Activated naive CD4-positive, alpha-beta T cell treated with anti-CD3 and anti-CD28 coated beads, Interleukin-2, amount 50 U/mL, for 72 hours (primary cell): ENCODE measurements at regions not wholly inside any gene's neighbourhood (a gene's known extent, or its start where the extent isn't known, plus 50 kb on each side); places are given as distances from the start of the nearest gene placed in this dataset.
A peak's percentile ranks its signal among the peaks of the same experiment; 100 is the strongest.

Source experiments
- ATAC-seq, 2 donors: fragments of 150-1000 bp; cut with Tn5 transposase; 2 replicates each; pipeline ENCODE4 v1.10.0; 2021; ENCODE audit warnings: mild to moderate bottlenecking in 2 of 2, moderate library complexity in 2 of 2
- DNase-seq, 2 donors: peaks; one replicate each; pipeline ENCODE4 v3.0.0; 2021 to 2022; ENCODE audit warnings: low spot score in 2 of 2
- H3K27ac Mint-ChIP-seq, 2 donors: one replicate each; pipeline ENCODE4 v1.8.0; 2022; ENCODE audit warnings: mild to moderate bottlenecking in 2 of 2, mixed read lengths in 2 of 2
- H3K36me3 Mint-ChIP-seq, 2 donors: one replicate each; pipeline ENCODE4 v1.8.0; 2022; ENCODE audit warnings: mixed read lengths in 2 of 2
- H3K9me3 Mint-ChIP-seq, 2 donors: one replicate each; pipeline ENCODE4 v1.8.0; 2022; ENCODE audit warnings: mixed read lengths in 2 of 2

DNA sequence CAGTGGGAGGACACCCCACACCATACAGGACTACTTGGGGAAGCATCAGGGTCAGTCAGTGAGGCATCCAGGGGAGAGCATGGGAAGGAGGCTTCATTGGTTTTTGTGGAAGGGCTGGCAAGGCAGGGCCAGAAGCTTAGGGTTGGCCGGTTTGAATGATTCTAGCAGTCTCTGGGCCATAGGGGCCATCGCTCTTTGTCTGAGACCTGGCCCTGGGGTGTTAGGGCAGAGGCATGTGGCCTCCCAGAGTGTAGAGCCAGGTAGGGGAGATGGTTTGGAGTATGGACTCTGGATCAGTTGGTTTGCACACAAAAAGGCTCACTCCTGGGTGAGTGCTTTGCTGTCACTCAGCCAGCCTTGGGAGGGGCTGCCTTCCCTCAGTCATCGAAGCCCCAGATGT lies 98.5 kb downstream of the GLI2 start:
- DNase-seq: no peak
- Mint-ChIP-seq H3K36me3 (no peaks in the 10 kb centered on the region), H3K27ac (no peak overlapping the region), H3K9me3 (no peaks in the 10 kb centered on the region)
- no peak for ATAC-seq

GRCh38 chr2:120836281-120836680 lies 100.6 kb downstream of the GLI2 start:
- Mint-ChIP-seq H3K9me3 (no peaks in the 10 kb centered on the region), H3K27ac (no peak overlapping the region), H3K36me3 (no peaks in the 10 kb centered on the region)
- DNase-seq: no peak
- no peak for ATAC-seq

GRCh38 chr2:120840795-120841487 lies 105.3 kb downstream of the GLI2 start:
- ATAC-seq (no peak), DNase-seq (no peak)
- Mint-ChIP-seq H3K36me3 (no peaks in the 10 kb centered on the region), H3K27ac (no peak overlapping the region), H3K9me3 (no peaks in the 10 kb centered on the region)

GRCh38 chr2:120842456-120843439 lies 107.1 kb downstream of the GLI2 start:
- Mint-ChIP-seq H3K9me3 (no peaks in the 10 kb centered on the region), H3K27ac (no peak overlapping the region), H3K36me3 (no peaks in the 10 kb centered on the region)
- ATAC-seq (no peak), DNase-seq (no peak)

DNA sequence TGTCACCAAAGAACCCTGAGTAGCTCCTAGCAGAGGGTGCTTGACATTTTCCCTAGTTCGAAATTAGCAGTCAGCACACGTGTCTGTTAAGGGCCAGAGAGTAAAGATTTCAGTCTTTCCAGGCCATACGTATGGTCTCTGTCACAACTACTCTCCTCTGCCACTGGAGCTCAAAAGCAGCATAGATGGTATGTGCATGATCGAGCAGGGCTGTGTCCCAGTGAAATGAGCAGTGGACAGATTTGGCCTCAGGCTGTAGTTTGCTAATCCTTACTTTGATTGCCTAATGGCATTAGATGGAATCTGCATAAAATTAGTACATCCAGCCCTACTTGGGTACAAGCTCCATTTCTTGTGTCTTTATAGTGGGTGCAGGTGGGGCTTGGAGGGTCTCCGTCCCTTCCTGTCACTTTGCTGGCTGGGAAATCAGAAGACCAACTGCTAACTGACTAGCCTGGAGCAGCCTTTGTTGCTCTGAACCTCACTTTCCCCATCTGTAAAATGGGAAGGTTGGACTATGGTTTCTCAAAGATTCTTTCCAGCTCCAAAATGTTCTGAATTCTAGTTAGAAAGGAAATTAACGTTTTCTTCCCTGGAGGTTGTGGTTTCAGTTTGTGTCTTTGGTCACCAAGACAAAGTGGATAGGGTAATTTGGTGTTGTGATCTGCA lies 108.5 kb downstream of the GLI2 start:
- peaks cover 3 to 11% of the 10 kb centered on the region in 2 donors for H3K9me3 Mint-ChIP-seq
- DNase-seq (no peak), ATAC-seq (no peak)
- H3K27ac Mint-ChIP-seq: no peak overlapping the region
- H3K36me3 Mint-ChIP-seq: no peaks in the 10 kb centered on the region

- DNase-seq (no peak), ATAC-seq (no peak)
- Mint-ChIP-seq H3K36me3 (no peaks in the 10 kb centered on the region), H3K27ac (no peak overlapping the region), H3K9me3 (peaks cover 10 to 20% of the 10 kb centered on the region in 2 donors)
These were observed 109.6 kb downstream of the GLI2 start for GRCh38 chr2:120845277-120845676.

DNA sequence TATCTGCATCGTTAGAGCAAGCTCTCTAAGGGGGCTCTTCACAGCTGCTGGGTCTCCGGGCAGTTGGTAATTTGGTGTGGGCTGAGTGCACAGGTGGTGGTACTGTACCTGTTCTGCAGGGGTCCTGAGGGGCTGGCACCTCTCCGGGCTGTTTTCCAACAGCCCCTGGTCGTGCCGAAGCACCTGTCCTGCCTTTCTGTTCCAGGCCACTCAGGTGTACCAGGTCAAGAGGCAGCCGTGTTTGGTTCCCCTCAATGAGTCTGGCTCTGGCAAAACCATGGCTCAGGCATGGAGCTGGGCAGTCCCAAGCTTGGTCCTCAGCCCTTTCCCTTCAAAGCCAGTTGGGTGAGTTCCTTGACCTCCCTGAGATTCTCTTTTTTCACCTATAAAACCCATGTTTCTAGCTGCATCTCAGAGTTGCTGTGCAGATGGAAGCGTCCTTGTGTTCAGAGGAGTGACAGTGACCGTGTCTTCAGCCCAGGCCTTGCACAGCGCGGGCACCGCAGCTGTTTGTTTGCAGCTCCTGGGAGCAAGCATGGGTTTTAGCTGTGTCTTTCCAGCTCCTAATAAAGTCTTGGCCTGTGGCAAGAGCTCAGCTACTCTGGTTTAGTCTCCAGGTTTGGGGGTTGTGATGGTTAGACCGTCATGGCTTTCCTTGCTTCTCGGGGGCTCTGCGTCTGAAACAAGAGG lies 110.9 kb downstream of the GLI2 start:
- Mint-ChIP-seq H3K9me3 (peaks cover 10 to 20% of the 10 kb centered on the region in 2 donors), H3K36me3 (no peaks in the 10 kb centered on the region), H3K27ac (no peak overlapping the region)
- DNase-seq (no peak), ATAC-seq (no peak)

DNA sequence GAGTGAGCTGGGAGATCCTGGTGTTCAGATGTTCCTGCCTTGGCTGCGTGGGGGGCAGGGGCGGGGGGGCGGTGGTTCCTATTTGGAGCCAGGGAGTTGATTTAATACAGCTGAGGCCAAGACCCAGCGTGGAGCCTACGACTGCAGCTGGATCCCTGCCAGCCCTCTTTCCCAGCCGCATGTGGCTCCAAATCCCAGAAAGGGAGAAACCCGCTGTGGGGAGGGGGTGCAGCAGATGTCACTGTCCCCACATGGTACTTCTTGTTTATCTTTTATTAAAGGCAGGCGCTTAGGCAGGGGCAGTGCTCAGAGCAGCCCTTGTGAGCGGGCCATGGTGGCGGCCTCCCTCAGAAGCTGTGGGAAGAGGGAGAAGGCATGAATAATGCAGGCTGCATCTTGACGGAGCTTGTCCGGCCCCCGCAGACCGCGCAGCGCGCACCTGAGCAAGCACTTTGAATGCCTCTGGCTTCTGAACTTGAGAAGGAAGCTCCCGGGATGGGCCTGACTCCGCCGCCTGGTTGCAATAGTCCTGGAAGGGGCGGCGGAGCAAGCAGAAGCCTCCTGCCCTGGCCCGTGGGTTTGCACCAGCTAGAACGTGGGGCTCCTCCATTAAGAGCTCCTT lies 112.1 kb downstream of the GLI2 start:
- peaks cover 10 to 20% of the 10 kb centered on the region in 2 donors for H3K9me3 Mint-ChIP-seq
- ATAC-seq (no peak), DNase-seq (no peak)
- H3K27ac Mint-ChIP-seq: no peak overlapping the region
- H3K36me3 Mint-ChIP-seq: no peaks in the 10 kb centered on the region

GRCh38 chr2:120849278-120849677 lies 113.6 kb downstream of the GLI2 start:
- ATAC-seq (no peak), DNase-seq (no peak)
- H3K9me3 Mint-ChIP-seq: peaks cover 10 to 20% of the 10 kb centered on the region in 2 donors
- no peaks in the 10 kb centered on the region for H3K36me3 Mint-ChIP-seq
- no peak overlapping the region for H3K27ac Mint-ChIP-seq

GRCh38 chr2:120850551-120850950 lies 114.9 kb downstream of the GLI2 start:
- Mint-ChIP-seq H3K27ac (no peak overlapping the region), H3K36me3 (no peaks in the 10 kb centered on the region), H3K9me3 (peaks cover 10 to 20% of the 10 kb centered on the region in 2 donors)
- ATAC-seq (no peak), DNase-seq (no peak)

- Mint-ChIP-seq H3K27ac (no peak overlapping the region), H3K9me3 (peaks cover 10 to 20% of the 10 kb centered on the region in 2 donors), H3K36me3 (no peaks in the 10 kb centered on the region)
- DNase-seq (no peak), ATAC-seq (no peak)
These were observed 115.6 kb downstream of the GLI2 start for GRCh38 chr2:120851116-120851773.

- no peak for ATAC-seq
- Mint-ChIP-seq H3K9me3 (peaks cover 10 to 20% of the 10 kb centered on the region in 2 donors), H3K27ac (peak overlapping the region in 1 of 2 donors; percentile 89)
These were observed 116.6 kb downstream of the GLI2 start for GRCh38 chr2:120852200-120852815.

DNA sequence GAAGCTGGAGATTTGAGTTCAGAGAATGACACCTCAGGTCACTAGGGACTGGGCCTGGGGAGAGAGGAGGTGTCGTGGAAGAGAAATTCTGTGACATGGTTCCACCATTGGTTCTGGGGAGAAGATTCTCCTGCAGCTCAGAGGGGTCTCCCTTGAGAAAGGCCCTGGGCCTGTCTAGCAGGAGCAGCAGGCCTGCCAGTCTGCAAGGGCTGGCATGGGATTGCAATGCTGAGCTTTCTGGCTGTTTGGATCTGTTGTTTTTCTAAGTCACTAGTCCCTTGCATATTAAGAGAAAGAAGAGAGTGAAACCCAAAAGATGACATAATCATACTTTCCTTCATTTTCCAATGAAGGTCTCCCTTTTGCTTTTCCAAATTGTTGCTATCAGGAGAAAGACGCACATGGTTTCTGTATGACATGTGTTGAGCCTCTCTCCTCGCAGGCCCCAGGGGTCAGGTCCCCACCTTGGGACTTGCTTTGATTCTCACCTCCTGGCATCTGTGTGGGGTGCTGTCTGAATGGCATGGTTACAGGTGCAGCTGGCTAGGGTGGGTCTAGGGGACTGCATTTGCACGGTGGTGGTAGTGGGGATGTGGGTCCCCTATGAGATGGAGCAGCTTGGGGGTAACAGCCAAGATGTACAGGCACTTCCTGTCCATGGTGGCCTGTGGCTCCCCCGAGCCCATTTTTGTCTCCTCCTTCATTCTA lies 117.8 kb downstream of the GLI2 start:
- Mint-ChIP-seq H3K36me3 (no peaks in the 10 kb centered on the region), H3K27ac (no peak overlapping the region), H3K9me3 (peaks cover 10 to 17% of the 10 kb centered on the region in 2 donors)
- ATAC-seq: no peak
- DNase-seq: no peak

More at GRCh38 chr2:120852200-120852815, 116.6 kb downstream of the GLI2 start:
- no peaks in the 10 kb centered on the region for H3K36me3 Mint-ChIP-seq
- no peak for DNase-seq

GRCh38 chr2:120854014-120854620 lies 118.4 kb downstream of the GLI2 start:
- Mint-ChIP-seq H3K9me3 (peaks cover 7 to 10% of the 10 kb centered on the region in 2 donors), H3K36me3 (no peaks in the 10 kb centered on the region), H3K27ac (no peak overlapping the region)
- DNase-seq (no peak), ATAC-seq (no peak)
